Stimulated activated CD8-positive, alpha-beta memory T cell treated with anti-CD3 and anti-CD28 coated beads, Interleukin-7, amount 100 ng/mL, for 1 hour (primary cell): ENCODE measurements at regions not wholly inside any gene's neighbourhood (a gene's known extent, or its start where the extent isn't known, plus 50 kb on each side); places are given as distances from the start of the nearest gene placed in this dataset.

Experiments used
- DNase-seq, 2 donors: peaks; one replicate each; pipeline ENCODE4 v3.0.0-alpha.2; 2020; ENCODE audit warnings: low read depth in 2 of 2

DNA sequence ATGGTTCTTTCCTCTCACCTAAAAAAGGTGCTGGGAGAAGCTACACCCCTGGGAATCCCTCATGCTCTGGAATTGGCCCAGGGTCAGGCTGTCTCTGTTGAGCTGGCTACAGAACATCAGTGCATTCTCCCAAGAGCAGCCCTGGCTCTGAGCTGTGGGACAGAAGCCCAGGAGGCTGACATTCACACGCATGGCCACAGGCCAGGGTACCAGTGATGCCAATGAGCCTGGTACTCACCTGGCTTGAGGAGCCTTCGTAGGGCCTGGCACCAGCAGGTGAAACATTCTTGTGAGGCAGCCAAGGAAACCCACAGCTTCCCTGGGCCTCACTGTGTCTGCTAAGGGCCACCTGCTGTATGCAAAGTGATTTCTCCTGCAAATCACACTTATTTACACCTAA, 121.7 kb upstream of the CCL2 start:
- no peak for DNase-seq

DNA sequence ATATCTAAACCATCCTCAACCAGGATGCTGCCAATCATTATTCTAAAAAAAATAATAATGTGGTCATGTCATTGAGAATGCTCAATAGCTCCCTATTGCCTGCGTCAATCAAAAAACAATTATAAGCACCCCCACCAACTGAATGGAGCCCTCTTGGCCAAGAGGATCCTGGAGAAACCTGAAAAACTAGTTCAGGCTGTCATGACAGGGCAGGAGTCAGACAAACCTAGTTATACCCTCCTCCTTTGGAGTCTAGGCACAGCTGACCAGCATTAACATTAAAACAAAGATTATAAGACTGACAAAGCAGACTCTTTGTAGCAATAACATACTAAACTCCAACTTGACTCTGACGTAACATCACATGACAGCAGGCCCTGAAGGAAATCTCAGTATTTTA, 119.2 kb upstream of the CCL2 start:
- DNase-seq: no peak

DNA sequence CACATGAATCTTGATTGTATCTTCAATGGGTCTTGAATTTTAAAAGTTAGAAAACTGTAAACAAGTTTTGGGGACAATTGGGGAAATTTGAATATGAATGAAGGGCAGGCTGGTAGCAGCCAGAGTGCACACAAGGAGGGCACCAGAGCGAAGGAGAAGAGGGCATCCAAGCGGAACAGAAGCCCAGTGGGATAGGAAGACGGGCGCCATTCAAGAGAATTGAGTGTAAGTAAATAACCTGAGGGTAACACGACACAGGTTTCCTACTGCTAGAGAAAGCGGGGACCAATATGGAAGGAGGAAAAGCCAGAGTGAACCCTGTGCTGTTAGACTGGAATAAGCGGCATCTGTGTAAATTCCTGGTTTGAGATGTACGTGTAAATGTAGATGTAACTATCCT, 115.1 kb upstream of the CCL2 start:
- no peak for DNase-seq

DNA sequence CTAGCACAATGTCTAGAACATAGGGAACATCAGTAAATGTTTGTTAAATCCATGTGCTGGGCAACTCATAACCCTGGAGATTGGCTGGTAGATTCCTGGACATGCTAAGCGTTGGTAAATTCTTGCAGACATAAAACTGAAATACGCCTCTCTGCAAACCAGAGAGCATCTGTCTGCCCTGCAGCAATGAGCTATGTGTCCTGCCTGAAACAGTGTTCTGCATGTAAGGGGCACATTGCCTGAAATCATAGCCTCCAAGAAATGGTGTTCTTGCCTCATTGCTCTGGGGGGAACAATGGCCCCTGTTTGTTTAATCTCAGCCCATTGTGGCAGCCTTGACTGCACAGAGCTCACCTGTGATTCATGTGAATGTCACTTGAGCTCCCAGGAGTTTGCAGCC, 113.5 kb upstream of the CCL2 start:
- DNase-seq: no peak

DNA sequence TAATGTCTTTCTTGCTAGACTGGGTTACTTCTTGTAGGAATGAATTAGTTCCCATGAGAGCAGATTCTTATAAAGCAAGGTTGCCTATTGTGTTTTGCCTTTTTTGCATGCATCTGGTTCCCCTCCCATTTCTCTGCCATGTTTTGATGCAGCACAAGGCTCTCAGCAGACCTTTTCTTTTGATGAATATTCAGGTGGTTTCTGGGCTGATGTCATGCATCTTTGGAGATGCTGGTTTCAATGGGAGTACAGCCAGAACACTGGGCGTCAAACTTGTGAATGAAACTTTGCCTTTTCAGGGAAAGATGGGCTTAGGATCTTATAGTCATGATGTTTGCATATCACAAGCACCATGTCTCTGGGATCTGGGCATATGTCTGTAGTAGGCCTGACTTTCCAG, 111.7 kb upstream of the CCL2 start:
- no peak for DNase-seq

DNA sequence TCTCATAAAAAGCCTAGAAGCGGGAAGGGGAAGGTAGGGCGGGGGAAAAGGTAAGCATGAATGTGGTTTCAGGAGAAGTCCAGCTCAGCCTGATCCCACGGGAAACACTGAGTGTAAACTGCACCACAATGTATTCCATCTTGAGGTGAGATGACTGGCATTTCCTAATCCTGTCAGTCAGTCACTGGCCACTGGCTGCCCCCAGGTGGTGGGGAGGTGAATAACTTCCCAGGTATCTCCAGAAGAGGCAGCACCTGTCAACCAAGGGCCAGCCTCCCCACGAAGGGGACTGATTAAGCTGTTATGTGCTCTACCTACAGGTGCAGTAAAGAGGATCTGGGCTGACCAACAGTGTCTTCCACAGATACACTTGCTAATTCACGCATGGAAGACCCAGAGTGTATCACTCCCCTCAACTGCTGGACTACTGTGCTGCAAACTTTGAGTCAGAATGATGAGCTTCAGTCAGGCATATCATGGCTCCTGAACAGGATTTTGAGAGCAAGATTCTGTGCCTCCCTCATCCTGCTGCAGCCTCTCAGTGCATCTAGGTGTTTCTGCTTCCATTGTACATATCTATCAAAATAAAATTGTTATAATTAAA, 108.5 kb upstream of the CCL2 start:
- DNase-seq: peak; percentile 6 to 20

DNA sequence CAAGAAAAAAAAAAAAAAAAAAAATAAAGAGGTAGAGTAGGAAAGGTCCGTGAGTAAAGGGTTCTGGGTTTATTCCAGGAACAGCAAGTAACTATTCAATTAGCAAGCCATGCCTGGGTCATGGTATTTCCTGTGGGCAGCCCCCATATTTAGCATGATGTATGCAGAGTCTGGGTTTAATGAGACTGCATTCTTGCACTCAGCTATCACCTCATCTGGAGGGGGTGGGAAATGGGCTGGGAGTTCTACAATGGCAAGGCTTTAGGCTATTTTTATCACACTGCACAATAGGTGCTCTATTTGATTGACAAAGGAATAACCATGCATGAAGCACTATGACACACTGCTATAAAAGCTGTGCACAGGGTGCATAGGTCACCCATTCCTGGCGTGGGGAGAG, 104.0 kb upstream of the CCL2 start:
- DNase-seq: no peak

DNA sequence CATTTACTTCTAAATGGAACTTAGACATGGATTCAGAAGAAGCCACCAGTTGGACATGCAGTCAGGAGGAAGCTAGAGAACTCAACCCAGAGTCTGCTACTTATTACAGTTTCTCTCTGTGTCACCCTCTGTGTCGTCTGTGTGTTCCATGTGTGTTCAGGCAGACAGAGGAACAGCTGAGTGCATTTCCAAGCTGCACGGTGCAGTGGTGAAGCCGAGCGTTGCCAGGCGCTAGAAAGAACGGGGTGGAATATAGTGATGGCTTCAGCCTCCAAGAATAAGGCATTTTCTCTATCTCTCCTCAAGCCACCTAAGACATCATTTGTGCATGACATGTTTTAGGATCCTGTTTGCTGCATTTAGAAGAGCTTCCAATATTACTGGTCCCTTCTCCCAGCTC, 101.1 kb upstream of the CCL2 start:
- DNase-seq: no peak

DNA sequence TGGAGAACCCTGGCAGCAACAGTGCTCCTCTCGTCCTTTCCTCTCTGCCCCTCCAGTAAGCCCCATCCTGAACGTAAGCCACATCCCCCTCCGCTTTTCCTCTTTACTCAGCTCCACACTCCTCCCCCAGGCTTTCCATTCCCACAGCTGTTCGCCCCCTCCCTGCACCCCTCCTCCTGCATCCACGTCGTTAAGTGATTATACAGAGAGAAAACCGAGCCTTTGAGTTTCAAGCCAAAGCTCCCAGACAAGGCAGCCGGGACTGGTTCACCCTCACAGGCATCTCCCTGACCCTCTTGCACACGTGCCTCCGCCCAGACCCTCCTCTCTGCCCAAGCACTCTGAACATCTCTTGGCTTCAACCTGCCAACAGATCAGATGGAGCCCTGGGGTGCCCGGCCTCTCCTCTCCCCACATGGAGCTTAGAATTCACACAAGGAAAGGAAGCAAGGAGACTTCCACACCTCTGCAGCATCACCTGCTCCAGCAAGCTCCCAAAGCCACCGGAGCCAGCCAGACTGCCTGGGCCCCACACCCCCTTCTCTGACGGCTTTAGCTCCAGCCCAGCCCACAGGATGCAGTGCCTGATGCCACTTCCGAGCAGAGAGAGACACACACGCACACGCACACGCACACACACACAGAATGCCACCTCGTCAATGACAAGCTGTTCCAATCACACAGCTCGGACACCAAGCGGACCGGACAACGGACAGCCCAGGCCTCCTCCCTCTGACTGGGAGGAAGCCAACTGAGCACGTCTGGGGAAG, 99.9 kb upstream of the CCL2 start:
- no peak for DNase-seq

DNA sequence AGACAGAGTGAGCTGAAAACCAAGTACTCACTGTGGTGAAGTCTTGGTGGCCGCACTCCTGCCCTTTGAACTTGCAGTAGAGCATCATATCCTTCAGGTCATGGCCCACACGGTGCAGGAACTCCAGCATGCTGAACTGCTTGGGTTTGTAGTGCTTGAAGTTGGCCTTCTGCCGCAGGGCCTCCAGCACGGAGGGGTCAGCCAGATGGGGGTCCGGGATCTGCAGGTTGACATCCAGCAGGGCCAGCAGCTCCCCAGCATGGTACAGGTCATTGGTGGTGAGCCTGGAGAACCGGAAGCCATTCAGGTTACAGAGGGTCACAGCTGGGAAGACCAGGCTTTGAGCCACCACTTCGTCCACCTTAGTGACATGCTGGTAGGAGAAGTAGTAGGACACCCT, 99.1 kb upstream of the CCL2 start:
- no peak for DNase-seq

DNA sequence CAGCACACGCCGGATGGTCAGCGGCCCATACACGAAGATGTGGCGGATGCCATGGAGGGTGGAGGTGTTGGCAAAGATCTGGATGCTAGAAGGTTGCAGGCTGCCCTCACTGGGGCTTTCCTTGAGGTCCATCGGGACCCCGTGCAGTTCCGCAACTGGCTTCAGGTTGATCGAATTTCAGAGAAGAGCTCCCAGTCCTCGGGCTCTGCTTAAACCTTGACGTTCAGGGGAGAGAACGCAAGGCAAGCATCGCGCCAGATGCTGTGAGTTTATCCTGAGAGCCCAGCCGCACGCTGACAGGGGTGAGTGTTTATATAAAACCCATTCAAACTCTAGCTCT, 98.7 kb upstream of the CCL2 start:
- no peak for DNase-seq

DNA sequence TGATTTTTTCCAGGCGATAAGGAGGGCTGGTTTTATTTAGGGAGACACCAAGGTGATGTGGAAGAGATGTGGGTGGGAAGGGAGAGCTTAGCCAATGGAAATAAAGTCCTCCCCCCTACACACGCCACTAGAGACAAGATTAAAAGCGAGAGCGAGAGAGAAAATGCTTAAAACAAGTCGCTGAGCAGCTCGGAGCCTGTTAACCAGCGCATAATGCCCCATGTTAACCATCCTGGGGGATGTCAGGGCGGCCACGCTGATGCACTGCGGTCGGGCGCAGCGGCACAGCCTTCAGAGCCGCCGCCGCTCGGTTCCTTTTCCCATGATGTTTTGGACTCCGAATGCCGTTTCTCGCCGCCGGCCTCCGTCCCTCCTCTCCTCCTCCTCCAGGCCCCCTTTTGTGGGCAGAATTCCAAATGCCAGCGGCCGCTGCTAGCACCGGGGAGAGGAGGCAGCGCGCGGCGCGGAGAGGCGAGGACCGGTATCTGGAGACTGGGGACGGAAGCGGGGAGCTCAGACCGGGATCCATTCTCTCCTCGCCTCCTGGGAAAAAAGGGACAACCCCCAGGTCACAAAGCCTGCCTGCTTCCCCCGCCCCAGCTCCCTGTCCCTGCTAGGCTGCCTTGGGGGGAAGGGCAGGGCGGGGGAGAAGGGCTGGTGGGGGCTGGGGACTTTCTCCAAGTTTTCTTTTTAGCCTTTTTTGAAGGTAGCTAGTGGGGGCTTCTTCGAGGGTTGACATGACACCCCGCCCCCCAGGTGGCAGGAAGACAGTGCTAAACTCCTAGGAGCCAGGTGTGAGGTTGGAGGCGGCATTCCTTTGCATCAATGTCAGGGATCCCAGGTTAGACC, 98.1 kb upstream of the CCL2 start:
- DNase-seq: no peak

DNA sequence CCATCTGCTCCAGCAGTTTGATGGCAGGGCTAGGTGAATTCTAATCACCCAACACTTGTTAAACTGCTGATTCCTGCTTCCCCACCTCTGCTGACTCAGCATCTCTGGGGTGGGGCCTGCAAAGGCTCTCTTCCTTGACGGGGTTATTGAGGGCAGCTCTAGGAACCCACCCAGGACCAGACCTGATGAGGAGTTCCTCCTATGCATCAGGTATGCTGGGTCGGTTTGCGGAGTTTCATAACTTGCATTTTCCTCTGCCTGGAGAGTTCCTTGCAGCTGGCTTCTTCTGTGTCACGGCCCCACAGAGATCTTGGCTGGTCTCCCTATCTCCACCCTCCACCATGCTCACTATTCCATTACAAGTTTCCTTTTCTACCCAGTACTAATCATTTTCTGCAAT, 93.4 kb upstream of the CCL2 start:
- no peak for DNase-seq

DNA sequence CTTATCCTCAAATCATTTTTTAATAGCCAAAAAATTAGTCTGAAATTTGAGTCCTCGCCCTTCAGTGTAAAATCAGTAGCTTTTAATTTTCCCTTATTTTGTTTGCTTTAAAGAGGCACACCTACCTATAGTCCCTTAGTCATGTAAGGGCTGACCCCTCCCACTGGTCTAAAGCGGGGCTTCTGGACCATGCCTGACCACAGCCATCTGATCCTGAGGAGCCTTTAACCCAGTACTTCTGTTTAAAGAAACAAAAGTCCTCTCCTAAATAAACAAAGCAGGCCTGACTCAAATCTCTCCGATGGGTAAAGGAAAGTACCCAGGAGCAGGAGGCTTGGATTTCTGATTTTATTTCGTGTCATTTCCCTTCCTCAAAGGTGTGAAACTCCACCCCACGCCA, 92.0 kb upstream of the CCL2 start:
- no peak for DNase-seq

DNA sequence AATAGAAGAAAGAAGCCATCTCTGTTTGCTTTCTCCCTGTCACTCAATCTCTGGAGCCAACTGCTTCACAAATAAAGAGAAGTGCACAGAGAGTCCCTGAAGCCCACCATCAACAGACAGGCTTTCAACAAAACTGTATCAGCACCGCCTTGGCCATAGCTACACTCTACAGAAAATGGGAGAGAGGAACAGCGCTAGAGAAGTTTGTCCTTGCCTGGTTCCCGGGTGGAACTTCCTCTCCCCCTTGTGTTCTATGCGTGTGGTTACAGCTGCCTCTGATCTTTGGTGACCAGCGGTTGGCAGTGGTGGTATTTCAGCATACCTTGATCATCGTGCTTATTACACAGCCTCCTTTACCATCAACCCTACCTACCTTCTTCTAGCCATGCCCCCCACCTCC, 91.4 kb upstream of the CCL2 start:
- no peak for DNase-seq

DNA sequence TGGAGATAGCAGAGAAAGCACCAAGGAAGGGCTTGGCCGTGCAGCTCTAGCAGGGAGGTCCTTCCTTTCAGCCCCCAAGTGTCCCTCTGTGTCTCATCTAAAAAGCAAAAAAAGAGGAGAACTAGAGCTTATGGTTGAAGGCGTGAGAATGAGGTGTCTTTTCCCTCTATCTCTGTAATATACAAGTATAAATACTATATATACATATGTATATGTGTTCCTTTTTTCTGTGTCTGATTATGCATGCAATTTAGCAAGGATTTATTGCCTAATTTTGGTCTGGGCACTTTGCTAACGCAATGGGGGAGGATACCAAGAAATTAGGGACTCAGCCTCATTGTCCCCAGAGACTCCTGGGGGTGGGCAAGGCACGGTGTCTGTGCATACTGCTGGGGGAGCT, 90.2 kb upstream of the CCL2 start:
- no peak for DNase-seq

DNA sequence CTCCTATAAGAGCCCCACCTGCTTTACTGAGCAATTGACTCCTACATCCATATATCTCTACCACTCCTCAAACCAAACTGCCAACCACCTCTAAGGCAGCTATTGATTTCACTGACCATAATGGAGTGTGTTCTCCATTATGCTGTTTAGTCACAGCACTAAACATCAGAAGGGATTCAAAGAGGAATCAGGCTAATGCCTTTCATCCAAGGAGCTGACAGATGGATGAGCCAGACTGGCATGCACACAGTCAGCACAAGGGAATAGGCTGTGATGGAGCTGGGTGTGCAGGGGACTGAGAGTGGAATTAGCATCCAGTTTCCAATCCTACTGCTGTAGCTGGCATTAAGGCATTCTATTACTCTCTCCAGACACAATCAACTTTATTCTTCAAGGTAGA, 88.7 kb upstream of the CCL2 start:
- DNase-seq: no peak

DNA sequence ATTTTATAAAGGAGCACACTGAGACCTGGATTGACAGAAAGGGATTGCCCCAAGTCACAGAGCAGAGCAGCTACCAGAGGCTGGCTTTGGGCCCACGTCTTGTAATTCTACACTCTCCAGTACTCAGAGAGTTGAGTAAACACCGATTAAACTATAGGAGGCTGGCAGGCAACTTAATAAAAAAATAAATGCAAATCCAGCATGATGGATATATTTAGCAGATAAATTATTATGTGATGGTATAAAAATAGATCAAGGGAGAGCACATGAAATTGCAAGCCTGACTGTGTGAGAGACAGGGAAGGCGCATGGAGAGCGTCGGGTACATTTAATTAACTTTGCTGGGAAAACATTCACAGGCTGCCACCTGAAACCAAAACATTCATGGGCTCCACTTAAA, 87.7 kb upstream of the CCL2 start:
- DNase-seq: no peak

DNA sequence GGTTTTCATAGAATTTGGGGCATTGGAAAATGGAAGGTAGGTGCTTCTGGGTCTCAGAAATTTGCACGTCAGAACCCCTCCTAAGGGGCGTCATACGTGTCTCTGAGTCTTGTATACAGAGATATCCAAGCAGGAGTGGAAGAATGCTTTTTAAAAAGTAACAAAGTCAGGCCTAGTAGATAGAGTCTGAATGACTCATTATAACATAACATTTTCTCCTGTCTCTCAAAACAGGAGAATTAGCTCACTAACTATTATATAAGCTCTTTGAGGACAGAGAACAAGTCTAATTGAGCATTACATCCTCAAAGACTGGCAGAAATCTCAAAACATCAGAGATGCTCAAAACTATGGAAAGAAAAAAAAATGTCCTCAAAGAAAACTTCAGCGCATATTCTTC, 86.1 kb upstream of the CCL2 start:
- DNase-seq: no peak

DNA sequence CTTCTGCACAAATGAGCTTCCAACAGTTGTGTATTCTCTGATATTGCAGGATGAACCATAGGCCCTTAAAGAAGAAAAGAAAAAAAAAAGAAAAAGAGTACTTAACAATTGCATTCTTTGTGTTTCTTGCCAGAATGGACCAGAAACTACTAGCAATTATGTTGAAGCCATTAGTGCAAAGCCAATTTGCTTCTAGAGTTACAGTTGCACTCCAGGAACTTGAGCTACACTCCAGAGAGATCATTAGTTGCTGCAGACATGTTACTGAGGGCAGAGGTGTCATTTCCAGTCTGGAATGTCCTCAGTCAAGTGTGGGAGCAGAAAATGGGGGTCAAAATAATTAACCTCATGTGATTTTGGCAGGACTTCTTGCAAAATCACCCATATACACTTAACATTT, 85.6 kb upstream of the CCL2 start:
- DNase-seq: no peak

DNA sequence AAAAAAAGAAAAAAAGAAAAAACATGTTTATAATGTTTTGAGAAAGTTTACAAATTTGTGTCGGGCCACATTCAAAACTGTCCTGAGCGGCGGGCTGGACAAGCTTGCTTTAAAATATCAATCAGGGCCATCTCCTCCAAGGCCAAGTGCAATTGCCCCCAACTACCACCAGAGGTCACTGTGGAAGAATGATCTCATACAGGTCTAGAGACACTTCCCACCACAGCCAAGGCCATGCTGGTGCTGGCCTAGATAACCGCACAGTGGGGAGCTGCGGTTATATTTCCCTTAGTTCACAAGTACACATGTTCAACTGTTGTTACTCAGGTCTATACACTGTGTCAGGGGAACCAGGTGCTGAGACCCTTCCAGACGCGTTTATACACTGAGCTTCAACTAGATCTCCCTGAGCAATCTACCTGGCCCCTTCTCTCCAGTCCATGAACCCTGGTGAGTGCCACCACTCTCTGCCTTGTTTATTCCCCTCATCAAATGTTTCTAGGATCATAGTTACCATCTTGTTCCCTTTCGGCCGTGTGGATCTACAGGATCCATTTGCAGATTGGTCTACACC, 83.8 kb upstream of the CCL2 start:
- DNase-seq: peak; percentile 11 to 21

DNA sequence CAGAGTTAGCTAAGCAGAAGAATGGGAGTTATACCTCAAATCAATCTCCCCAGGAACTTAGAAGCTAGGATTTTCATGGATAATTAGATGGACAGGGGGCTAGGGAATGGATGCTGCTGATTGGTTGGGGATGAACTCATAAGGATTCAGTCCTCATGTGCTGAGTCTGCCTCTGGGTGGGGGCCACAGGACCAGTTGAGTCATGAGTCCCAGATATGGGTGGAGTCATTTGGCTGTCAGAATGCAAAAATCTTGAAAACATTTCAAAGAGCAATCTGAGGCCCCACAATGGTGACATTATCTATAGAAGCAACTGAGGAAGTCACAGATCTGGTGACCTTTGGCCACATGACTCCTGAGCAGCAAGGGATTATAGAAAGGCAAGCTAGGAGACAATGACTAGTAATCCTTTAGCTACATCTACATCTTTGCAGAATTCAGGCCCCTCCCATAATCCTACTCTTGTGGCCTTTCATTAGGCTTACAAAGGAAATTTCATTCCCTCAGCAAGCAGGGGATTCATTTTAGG, 82.6 kb upstream of the CCL2 start:
- DNase-seq: no peak

DNA sequence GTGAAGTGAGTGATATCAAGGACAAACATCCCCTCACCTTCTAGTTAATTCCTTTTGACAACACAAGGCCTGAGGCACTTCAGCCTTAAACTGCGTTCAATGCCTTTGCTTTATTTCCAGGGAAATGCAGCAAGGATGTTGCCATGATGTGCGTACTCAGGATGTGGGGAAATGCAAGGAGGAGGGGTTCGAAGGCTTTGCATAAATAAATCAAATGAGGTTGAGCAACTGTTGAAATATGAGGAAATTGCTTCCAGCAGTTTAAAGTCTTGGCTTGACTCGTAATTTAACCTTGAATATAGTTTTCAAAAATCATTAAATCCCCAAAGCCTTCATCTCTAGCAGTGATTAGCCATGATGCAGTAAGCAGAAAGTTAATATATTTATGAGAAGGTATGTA, 81.8 kb upstream of the CCL2 start:
- no peak for DNase-seq
